OCI-LY1 (cell line): ENCODE measurements at regions not wholly inside any gene's neighbourhood (a gene's known extent, or its start where the extent isn't known, plus 50 kb on each side); places are given as distances from the start of the nearest gene placed in this dataset.

Experiments
- H2AFZ ChIP-seq: fragments of 200-600 bp; sonication (generic), shearing (Covaris generic); 2 replicates; pipeline ENCODE4 v1.6.0; 2014; ENCODE audit warnings: antibody characterized with exemption, mild to moderate bottlenecking, low read length
- H3F3A ChIP-seq: fragments of 200-600 bp; sonication (generic), shearing (Covaris generic); 2 replicates; pipeline ENCODE4 v1.6.0; 2014; ENCODE audit warnings: mild to moderate bottlenecking, antibody characterized with exemption, low read length, moderate library complexity; ENCODE audit not compliant: insufficient read depth
- H3K27ac ChIP-seq: fragments of 200-600 bp; sonication (generic); 2 replicates; pipeline ENCODE4 v1.5.1; 2014; ENCODE audit warnings: low read length, mixed run types, mild to moderate bottlenecking, low read depth; ENCODE audit not compliant: poor library complexity, severe bottlenecking
- H3K27me3 ChIP-seq: fragments of 200-600 bp; sonication (generic); 2 replicates; pipeline ENCODE4 v1.6.0; 2014; ENCODE audit warnings: antibody characterized with exemption, mild to moderate bottlenecking, low read length, moderate library complexity; ENCODE audit not compliant: insufficient read depth
- H3K36me3 ChIP-seq: fragments of 200-600 bp; sonication (generic); 2 replicates; pipeline ENCODE4 v1.6.1; 2014; ENCODE audit warnings: mild to moderate bottlenecking, antibody characterized with exemption, low read length, moderate library complexity, mixed read lengths; ENCODE audit not compliant: insufficient read depth
- H3K4me1 ChIP-seq: fragments of 200-600 bp; sonication (generic); 2 replicates; pipeline ENCODE4 v1.5.1; 2014; ENCODE audit warnings: mild to moderate bottlenecking, low read length, moderate library complexity; ENCODE audit not compliant: insufficient read depth, severe bottlenecking
- H3K4me2 ChIP-seq: fragments of 200-600 bp; sonication (generic), shearing (Covaris generic); 2 replicates; pipeline ENCODE4 v1.6.1; 2014; ENCODE audit warnings: low read length
- H3K4me3 ChIP-seq: fragments of 200-600 bp; sonication (generic); 2 replicates; pipeline ENCODE4 v1.5.1; 2014; ENCODE audit warnings: low read length, low read depth, mild to moderate bottlenecking, mixed read lengths; ENCODE audit not compliant: poor library complexity, severe bottlenecking
- H3K79me2 ChIP-seq: fragments of 200-600 bp; shearing (Covaris generic); 2 replicates; pipeline ENCODE4 v1.6.1; 2016; ENCODE audit warnings: mixed run types, low read length, mixed read lengths; ENCODE audit not compliant: insufficient read depth
- H3K9ac ChIP-seq: fragments of 200-600 bp; sonication (generic), shearing (Covaris generic); 2 replicates; pipeline ENCODE4 v1.6.1; 2014; ENCODE audit warnings: mild to moderate bottlenecking, low read length, mixed read lengths
- H3K9me2 ChIP-seq: fragments of 200-600 bp; sonication (generic), shearing (Covaris generic); 2 replicates; pipeline ENCODE4 v1.6.1; 2014; ENCODE audit warnings: low read depth, mild to moderate bottlenecking, low read length, mixed read lengths
- H3K9me3 ChIP-seq: fragments of 200-600 bp; shearing (Covaris generic); 2 replicates; pipeline ENCODE4 v1.6.1; 2014; ENCODE audit warnings: low read length, mixed read lengths
- H4K20me1 ChIP-seq: fragments of 200-600 bp; sonication (generic), shearing (Covaris generic); 2 replicates; pipeline ENCODE4 v1.6.0; 2016; ENCODE audit warnings: mild to moderate bottlenecking, low read length; ENCODE audit not compliant: insufficient read depth
- CTCF ChIP-seq: fragments of 200-600 bp; sonication (generic), shearing (Covaris generic); IDR thresholded peaks from 2 replicates; pipeline ENCODE4 v1.5.1; 2017; ENCODE audit warnings: mild to moderate bottlenecking, antibody characterized with exemption, low read length, moderate library complexity, mixed read lengths
- EZH2 ChIP-seq: fragments of 200-600 bp; sonication (generic), shearing (Covaris generic); IDR thresholded peaks from 2 replicates; pipeline ENCODE4 v1.8.0; 2017; ENCODE audit warnings: borderline replicate concordance, mixed run types, mild to moderate bottlenecking, antibody characterized with exemption, low read length, moderate library complexity, mixed read lengths

GRCh38 chr2:120876526-120877280 is 141.0 kb downstream of the GLI2 start:
- no peaks in the 10 kb centered on the region for H3K9me3 ChIP-seq
- H3K9ac ChIP-seq: no peak overlapping the region
- no peaks in the 10 kb centered on the region for H3K36me3 ChIP-seq
- H3K27me3 ChIP-seq: 0 out of 2 replicates have a peak, but pooled peaks cover 3% of the 10 kb centered on the region
- H3F3A ChIP-seq: no peaks in the 10 kb centered on the region
- H3K4me1 ChIP-seq: no peaks in the 10 kb centered on the region
- no peak overlapping the region for H3K4me2 ChIP-seq
- H2AFZ ChIP-seq: no peak overlapping the region
- TF ChIP-seq EZH2: no peak
- TF ChIP-seq CTCF: no peak
- no peaks in the 10 kb centered on the region for H3K79me2 ChIP-seq
- H3K4me3 ChIP-seq: no peak overlapping the region
- H4K20me1 ChIP-seq: no peaks in the 10 kb centered on the region
- H3K27ac ChIP-seq: no peak overlapping the region
- no peaks in the 10 kb centered on the region for H3K9me2 ChIP-seq

- Histone ChIP-seq H3K36me3 (no peaks in the 10 kb centered on the region), H3K27me3 (0 out of 2 replicates have a peak, but pooled peaks cover 3% of the 10 kb centered on the region), H4K20me1 (no peaks in the 10 kb centered on the region), H3K4me2 (no peak overlapping the region), H3K9me2 (no peaks in the 10 kb centered on the region), H3K79me2 (no peaks in the 10 kb centered on the region), H3K27ac (no peak overlapping the region), H3K4me1 (no peaks in the 10 kb centered on the region), H2AFZ (no peak overlapping the region), H3K9ac (no peak overlapping the region), H3F3A (no peaks in the 10 kb centered on the region), H3K9me3 (no peaks in the 10 kb centered on the region), H3K4me3 (no peak overlapping the region)
- no peak for TF ChIP-seq CTCF
- TF ChIP-seq EZH2: no peak
These were observed 141.7 kb downstream of the GLI2 start for GRCh38 chr2:120877409-120877808.

- H3K9me2 ChIP-seq: no peaks in the 10 kb centered on the region
- no peak for TF ChIP-seq CTCF
- no peak for TF ChIP-seq EZH2
- H3K9me3 ChIP-seq: no peaks in the 10 kb centered on the region
- no peak overlapping the region for H3K9ac ChIP-seq
- H3K36me3 ChIP-seq: no peaks in the 10 kb centered on the region
- no peak overlapping the region for H3K4me2 ChIP-seq
- H3K4me1 ChIP-seq: no peaks in the 10 kb centered on the region
- H2AFZ ChIP-seq: no peak overlapping the region
- H3K4me3 ChIP-seq: no peak overlapping the region
- H3K27me3 ChIP-seq: 0 out of 2 replicates have a peak, but pooled peaks cover 3% of the 10 kb centered on the region
- H4K20me1 ChIP-seq: no peaks in the 10 kb centered on the region
- H3K79me2 ChIP-seq: no peaks in the 10 kb centered on the region
- no peaks in the 10 kb centered on the region for H3F3A ChIP-seq
- no peak overlapping the region for H3K27ac ChIP-seq
These were observed 143.3 kb downstream of the GLI2 start for GRCh38 chr2:120878970-120879369.
